Stimulated activated CD4-positive, alpha-beta T cell treated with anti-CD3 and anti-CD28 coated beads, Interleukin-4, amount 100 ng/mL, for 24 hours (primary cell): ENCODE measurements at regions not wholly inside any gene's neighbourhood (a gene's known extent, or its start where the extent isn't known, plus 50 kb on each side); places are given as distances from the start of the nearest gene placed in this dataset.

Experiments
- DNase-seq: peaks from one replicate; pipeline ENCODE4 v3.0.0-alpha.2; 2020

- no peak for DNase-seq
Measured at GRCh38 chr4:41883988-41884734, 51.1 kb upstream of the TMEM33 start.

DNA sequence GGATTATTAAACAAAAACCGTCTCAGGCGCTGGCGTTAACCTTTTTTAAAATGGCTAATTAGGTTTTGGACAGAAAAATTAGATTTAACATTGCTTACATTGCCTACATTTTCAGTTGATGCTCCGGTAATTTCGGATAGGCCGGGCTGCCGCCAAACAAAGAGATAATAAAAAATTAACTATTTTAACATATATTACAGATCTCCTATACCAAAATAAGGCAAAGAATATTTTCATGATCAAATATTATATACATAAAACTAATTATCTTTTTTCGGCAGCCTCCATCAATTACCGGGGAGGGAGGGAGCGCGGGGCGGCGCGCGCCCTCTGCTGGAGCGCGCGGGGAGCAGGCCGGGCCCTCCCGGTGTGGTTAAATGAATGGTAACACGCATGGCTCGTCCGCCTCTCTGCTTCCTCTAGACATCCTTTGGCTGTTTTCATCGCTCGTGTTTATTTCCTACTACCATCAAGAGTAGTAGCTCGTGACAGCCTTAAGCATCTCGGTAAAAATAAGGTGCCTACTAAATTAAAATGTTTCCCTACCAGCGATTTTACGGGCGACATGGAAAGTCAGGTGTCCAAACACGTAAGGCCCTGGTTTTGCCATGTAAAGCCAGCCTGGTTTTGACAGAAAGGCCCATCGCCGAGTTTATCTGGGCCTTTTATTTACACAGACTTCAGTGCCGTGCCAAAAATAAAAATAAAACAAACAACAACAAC is 52.4 kb upstream of the TMEM33 start:
- DNase-seq: peak; percentile 59

DNA sequence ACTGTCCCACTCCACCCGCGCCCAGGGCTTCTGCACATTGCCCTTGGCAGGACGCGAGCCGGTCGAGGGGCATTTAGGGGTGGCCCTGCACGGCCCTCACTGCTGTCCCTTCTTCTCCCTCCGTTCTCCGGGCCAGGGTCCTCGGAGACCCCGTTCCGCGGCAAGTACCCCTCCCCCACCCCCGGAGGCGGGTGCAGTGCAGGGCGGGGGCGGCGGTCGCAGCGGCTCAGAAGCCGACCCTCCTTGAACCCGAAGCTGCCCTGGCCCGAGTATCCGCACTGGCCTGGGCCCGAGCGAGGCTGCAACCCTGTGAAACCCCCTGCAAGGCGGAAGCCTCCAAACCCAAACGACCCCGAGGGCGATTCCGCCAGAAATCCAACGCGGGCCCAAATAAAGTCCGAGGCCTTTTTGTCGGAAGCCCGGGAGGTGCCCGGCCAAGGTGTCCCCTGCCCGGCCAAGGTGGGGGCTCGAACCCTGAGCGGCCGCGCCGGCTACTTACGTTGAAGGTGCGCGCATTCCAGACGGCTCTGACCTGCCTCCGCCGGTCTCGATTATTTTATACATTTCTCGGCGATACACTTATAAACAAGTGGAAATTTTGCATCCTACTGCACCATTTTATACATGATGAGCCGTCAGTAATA is 53.1 kb upstream of the TMEM33 start:
- DNase-seq: no peak

DNA sequence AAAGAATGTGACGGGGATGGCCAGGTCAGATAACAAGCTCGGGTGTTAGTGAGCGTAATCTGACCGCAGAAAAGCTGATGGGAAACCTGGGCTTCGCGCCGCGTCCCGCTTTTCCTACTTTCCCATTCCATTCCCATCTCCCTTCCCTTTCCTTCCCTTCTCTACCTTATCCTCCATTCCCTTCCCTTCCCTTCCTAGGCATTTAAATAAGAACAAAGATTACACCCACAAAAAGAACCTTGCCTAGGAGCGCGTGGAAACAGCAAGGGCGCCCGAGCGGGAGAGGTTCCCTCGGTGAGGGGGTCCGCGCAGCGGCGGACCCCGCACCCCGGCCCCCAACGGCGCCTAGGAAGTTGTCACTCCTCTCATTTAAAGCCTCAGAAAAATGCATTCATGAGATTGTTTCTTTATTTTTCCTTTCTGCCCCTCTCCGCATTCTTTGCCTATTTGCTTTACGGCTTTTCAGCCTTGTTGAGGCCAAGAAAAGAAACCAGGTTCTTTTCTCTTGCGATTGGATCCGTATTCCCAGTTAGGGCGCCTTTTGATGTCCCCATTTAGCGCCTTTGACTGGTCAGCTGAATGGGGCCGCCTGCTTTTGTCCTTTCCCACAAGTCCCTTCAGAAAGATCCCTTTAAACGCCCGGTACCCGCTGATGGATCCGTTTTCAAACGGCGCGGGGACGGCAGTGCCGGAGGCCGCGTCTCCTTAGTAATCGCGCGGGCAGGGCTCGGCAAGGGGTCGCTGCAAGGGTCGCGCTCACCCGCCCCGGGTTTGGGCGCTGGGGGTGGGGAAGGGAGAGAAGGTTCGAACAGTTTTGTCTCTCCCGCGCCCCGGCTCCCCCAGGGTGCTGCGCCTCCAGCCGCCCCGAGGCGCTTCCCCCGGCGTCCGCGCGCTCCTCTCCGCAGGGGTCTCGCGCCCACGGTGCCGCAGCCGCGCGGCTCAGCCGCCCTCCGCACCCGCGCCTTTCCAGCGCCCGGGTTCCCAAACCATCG is 54.1 kb upstream of the TMEM33 start:
- DNase-seq: no peak

DNA sequence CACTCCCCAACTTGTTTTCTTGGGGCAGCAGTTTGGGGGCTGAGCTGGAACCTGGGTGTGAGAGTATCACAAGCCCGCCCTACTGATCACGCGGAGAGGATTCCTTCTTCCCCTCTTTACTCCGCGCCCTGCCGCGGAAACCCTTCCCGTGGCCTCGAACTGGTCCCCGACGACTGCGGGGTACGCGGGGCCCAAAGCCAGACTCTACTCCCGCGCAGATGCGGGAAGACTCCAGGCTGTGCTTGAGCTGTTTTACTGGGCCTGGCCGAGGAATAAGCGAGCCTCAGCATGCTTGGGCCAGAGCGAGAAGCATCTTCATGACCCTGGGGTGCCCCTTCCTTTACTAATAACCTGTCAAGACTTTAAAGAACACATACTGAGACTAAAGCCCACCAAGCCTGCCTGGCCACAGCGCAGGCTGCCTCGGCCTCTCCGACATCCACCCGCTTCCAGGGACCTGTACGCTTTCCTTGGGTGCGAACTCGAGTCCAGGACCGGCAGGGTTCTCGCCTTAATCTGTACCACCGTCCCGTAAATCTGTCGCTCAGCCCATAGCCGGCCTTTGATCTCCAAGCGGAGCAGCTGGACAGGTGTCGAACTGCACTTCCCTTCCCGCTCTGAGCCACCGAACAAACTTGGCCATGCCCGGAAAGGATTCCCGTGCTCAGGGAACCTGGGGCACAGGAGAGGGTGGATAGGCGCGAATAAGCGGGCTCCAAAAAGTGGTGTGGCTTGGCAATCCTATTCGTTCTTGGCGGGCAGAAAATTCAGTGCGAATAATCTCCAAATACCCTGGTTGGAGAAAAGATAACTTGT is 55.0 kb upstream of the TMEM33 start:
- DNase-seq: no peak

- DNase-seq: no peak
Measured at GRCh38 chr4:41879552-41879951, 55.7 kb upstream of the TMEM33 start.

DNA sequence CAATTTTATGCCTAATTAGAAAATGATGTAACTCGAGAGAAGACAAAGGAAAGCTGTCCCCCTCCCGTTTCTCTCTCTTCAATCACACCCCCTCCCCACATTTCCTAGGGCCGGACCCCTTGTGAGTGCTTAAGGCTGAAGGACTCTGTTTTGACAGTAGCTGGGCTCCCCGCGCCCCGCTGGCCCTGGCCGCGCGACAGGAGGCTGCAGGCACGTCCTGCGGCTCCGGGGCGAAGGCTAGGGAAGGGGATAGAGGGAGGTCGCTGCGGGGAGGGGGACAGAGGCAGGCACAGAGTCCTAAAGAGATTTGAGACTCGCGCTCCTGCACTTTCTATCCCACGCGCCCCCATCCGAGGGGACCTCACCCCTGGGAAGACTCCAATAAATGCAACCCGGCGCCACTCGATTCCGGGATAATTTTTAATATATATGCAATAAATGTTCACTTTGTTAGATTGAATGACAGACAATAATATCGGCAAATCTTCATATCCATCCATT is 56.2 kb upstream of the TMEM33 start:
- no peak for DNase-seq

DNA sequence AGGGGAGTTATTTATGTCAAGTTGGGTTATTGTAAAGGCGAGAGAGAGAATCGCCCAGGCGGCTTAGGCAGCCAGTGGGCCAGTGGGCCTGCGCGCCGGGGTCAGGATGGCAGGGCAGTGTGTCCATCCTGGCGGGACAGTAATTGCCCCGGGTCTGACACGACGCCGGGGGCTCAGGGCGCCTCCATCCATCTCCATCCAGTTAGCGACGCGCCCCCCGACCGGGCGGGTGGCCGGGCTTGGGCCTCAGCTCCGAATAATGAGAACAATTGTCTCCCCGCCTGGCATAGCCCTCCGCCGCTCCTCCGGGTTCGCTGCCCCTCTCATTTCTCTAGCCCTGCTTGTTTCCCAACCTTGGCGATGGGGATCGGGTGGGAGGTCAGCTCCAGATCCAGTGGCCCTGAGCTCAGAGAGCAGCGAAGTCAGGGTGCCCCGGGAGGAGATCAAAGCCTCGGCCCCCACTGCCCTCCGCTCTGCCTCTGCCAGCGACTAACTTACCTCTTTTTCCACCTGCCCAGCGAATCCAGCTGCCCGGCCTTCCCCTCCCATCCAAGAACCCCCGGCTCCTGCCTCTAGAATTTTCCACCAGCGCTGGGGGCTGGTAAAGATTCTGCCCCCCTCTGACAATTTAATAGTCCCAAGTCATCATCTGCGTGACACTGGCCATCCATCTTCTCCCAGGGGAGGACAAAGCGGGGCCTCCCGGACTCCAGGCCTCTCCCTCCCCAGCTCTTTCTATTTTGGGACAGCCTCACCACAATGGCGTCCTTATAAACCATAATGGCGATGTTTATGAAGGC is 56.9 kb upstream of the TMEM33 start:
- DNase-seq: no peak

DNA sequence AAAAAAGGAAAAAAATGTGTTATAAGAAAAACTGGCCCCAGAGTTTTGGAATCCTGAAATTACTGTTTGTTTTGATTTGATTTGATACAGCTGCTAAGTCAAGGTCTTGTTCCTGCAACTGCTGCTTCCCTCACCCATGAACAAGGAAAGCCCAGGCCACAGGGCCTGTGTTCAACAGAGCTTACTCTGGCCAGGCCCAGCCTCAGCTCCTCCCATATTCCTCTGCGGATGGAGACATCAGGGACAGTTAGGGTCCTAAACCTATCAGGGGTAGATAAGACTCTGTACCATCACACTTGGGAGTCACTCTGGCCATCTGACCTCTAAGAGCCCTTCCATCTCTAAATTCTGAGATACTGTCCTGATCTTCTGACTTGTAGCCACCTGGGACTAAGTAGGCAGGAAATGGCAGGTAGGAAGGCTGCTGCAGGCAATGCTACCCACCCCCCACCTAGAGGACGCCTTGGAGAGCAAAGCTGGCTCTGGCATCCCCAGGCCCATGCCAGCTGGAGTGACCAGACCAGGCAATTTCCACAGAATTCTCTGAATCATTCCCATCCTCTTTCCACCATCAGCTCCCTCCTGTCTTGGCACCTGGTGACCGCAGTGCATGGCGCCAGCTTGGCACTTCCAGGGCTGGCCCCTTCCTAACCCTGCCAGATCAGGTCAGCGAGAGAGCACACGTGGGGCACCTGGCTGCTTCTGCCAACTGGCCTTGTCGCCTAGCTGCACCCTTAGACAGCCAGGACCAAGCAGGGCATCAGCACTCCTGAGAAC is 58.0 kb upstream of the TMEM33 start:
- DNase-seq: no peak

GRCh38 chr4:41874873-41875272 is 60.4 kb upstream of the TMEM33 start:
- DNase-seq: no peak

GRCh38 chr4:41874398-41874797 is 60.8 kb upstream of the TMEM33 start:
- DNase-seq: no peak

GRCh38 chr4:41873380-41874295 is 61.6 kb upstream of the TMEM33 start:
- DNase-seq: no peak

GRCh38 chr4:41870035-41870434 is 65.2 kb upstream of the TMEM33 start:
- DNase-seq: no peak

GRCh38 chr4:41866799-41867677 is 68.2 kb upstream of the TMEM33 start:
- DNase-seq: no peak

DNA sequence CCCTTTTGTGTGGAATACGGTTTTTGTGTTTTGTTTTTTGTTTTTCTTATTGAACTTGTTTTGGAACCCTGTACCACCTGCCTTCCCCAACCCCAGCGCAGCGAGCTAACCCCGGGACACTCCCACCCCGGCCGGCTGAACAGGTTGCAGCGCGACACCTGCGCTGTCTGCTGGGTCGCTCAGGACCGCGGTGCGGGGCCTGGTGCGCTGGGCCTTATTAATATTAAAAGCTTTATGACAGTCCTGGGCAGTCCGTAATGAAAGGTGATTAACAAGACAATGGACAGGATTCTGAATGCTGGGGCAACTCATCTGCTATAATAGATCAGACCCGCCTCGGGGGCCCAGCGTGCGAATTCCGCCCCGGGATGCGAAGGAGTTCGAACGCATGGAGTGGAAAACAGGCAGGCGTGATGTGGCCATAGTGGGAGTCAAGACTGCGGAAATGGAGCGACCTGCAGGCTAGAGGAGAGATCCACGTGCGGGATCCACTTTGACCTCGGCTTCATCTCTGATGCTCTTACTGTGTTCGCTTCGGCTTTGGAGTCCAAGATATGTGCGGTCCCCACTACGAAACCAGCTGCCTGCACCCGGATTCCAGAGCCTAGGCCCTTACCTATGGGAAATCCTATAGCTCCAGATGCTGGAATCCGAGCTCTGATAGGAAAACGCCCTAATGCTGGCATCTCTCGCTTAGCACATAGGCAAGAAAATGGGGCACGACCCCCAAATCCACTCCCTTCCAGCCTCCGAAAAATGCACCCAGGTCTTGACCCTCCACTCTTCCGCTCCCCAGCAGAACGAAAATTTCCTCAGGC is 69.0 kb upstream of the TMEM33 start:
- no peak for DNase-seq

GRCh38 chr4:41865306-41865980 is 69.8 kb upstream of the TMEM33 start:
- no peak for DNase-seq
